GM13976 (cell line): ENCODE measurements at regions not wholly inside any gene's neighbourhood (a gene's known extent, or its start where the extent isn't known, plus 50 kb on each side); places are given as distances from the start of the nearest gene placed in this dataset.
A peak's percentile ranks its signal among the peaks of the same experiment; 100 is the strongest.

Experiments used
- DNase-seq: peaks from one replicate; pipeline ENCODE4 v3.0.0; 2012; ENCODE audit warnings: low spot score
- in situ Hi-C: fragments of 300-500 bp; cut with MboI; formaldehyde crosslinking; loops from one replicate; pipeline ENCODE4 v1.12.0; 2022; ENCODE audit warnings: low sequenced_read_pairs, mixed read lengths, inconsistent platforms; ENCODE audit not compliant: unreplicated experiment
- TF ChIP-seq, protein P1 (sequence below): IDR thresholded peaks from 2 replicates; pipeline ENCODE4 v1.5.1; 2012; ENCODE audit warnings: borderline replicate concordance, mild to moderate bottlenecking; ENCODE audit not compliant: insufficient read depth; ENCODE audit errors: extremely low read depth, missing control alignments, control extremely low read depth

DNA sequence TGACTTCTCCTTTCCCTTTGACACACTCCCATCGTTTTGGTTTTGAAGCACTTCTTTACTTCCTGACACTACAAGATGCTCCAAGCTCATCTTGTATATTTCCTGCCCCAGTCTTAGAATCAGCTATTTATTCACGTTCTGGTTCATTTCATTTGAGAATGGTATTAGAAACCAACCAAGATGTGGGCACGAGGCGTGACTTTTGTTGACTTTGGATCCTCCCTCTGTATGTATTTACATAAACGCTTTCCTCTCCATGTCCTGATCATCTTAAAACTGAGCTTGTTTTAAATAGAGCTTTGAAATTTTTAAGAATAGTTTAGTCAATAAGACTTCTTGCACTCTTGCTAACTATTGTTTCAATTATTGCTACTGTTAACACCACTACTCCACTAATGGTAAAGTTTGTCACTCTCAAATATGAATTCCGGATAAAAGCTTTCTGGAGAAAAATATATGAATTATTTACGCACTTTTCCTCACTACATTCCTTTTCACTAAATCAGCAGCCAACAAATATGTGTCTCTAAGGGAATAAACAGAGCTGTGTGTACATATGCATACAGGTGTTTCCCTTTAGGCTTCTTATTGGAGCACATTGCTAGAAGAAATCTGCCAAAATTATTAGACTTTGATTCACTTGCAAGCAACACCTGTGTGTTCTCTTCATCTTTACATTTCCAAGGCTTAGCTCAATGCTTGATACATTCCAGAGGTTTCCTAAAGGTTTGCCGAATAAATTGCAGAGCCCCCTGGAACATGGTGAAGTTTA is 77.3 kb upstream of the TMEM244 start:
- no peak for DNase-seq
- in situ Hi-C loops = no loop called here
- TF ChIP-seq, protein P1, sequence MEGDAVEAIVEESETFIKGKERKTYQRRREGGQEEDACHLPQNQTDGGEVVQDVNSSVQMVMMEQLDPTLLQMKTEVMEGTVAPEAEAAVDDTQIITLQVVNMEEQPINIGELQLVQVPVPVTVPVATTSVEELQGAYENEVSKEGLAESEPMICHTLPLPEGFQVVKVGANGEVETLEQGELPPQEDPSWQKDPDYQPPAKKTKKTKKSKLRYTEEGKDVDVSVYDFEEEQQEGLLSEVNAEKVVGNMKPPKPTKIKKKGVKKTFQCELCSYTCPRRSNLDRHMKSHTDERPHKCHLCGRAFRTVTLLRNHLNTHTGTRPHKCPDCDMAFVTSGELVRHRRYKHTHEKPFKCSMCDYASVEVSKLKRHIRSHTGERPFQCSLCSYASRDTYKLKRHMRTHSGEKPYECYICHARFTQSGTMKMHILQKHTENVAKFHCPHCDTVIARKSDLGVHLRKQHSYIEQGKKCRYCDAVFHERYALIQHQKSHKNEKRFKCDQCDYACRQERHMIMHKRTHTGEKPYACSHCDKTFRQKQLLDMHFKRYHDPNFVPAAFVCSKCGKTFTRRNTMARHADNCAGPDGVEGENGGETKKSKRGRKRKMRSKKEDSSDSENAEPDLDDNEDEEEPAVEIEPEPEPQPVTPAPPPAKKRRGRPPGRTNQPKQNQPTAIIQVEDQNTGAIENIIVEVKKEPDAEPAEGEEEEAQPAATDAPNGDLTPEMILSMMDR = no peak

DNA sequence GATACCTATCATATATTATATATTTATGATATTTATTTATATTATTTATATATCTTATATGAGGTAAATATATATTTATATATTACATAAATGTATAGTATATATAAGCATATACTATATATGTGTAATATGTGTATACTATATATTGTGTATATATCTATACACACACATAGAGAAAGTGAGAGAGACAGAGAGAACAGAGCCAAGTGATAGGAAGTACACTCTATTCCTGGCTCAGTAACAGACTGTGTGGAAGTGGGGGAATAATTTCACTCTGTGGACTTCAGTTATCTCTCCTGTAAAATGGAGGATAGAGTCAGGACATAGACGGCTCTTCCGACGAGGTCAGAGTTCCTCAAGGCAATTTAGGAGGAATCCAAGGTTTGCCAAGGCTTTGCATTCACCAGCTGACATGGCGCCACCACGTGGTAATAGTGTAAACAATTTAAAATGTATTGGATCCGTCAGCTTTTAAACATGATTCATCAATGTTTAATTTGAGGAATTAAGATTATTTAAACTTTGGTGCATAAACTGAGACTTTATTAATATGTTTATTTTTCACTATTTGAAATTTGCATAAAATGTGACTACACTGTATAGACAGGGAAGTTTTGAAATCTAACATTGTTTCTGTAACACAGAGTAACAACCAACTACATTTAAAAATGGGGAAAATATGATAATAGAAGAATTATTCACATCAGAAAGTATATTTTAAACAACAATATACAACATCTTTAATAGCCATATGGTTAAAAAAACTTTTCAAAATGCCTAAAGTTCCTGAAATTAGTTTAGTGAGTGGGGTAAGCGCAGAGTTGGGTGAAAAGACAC is 75.4 kb upstream of the TMEM244 start:
- in situ Hi-C loops = no loop called here
- no peak for DNase-seq
- TF ChIP-seq, protein P1 = peak; percentile 43

DNA sequence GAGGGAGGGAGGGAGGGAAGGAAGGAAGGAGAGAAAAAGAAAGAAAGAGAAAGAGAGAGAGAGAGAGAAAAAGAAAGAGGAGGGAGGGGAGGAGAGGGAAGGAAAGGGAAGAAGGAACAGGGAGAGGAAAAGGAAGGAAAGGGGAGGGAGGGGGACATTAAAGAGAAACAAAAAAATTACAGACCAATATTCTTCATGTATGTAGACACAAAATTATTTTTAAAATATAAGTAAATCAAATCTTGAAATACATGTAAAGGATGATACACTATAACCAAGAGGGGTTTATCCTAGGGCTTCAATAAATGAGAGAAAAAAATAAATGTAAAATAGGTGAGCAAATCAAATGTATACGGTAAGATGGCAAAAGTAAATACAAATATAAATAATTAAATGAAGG is 71.2 kb upstream of the TMEM244 start:
- TF ChIP-seq, protein P1 = no peak
- DNase-seq = no peak
- in situ Hi-C loops = no loop called here

DNA sequence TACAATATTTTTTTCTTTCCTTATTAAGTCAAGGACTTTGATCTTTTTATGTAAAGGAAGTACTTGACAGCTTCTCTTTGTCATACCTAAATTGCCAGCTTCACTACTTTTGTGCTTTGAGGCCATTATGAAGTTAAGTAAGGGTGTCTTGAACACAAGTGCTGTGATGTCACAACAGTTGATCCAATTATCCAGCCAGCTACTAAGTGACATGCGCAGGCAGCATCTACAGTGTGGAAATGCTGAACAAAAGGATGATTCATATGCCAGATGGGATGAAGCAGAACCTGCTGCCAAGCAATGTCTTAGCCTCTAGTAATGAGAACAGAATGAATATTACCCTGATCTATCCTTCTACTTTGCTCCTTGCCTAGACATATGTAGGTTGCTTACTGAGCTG is 68.3 kb upstream of the TMEM244 start:
- no peak for DNase-seq
- TF ChIP-seq, protein P1 = no peak
- in situ Hi-C loops = no loop called here

DNA sequence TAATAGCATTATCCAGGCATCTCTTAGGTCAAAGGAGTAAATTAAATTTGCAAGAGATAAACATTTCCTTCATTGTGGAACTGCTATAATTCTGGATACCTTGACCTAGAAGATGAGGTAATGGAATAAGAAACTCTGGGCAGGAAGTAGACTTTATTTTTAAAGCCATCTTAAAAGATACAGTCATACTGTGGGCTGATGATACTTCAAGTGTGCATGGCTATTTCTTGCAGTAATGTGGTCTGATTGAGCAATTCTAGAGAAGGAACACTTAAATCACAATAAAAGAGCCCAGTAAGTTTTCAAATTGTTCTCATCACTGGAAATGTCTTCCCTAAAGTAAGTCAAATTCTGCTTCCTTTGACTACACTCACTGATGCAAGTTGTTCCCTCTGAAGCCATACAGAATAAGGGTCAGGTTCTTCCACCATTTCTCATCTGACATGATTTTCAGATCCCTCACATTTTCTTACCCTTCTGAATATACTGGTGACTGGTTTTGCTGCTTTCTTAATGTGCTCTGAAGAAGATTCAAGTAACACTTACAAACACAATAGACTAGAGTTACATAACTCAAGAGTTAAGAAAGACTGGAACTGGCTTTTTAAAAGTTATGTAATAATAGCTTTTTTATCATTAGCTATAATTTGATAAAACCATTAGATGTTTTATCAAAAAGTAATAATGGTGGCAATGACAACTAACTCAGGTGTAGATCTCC is 62.6 kb upstream of the TMEM244 start:
- in situ Hi-C loops = no loop called here
- TF ChIP-seq, protein P1 = no peak
- peak; percentile 5 for DNase-seq

DNA sequence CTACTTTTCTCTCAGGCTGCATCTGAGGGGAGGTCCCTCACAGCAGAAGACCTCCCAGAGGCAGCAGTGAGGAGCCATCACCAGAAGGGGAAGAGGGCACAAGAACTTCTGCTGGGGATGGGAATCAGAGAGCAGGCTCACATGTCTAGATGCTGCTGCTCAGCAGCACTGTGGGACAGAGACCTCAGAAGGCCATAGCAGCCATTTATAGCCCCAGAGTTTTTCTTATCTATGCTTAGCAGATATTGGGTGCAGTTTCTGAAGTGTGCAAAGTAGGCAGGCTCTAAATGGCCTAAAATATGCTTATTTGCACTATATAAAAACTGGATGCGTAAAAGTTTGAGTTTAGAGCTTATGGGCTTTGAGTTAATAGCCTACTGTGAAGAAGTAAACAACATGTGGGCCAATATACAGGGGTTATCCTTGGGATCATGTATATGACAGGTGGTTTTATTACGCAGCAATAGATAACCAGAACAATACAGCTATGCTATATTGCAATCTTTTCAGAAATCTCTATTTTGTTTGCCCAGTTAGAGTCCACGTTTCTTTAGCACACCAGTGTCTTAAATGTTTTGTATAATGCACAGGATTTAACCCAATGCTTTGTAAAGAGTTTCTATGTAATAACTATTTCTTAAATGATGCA is 60.2 kb upstream of the TMEM244 start:
- TF ChIP-seq, protein P1 = no peak
- DNase-seq = no peak
- in situ Hi-C loops = no loop called here
